CD4-positive, alpha-beta T cell (primary cell): ENCODE measurements at regions not wholly inside any gene's neighbourhood (a gene's known extent, or its start where the extent isn't known, plus 50 kb on each side); places are given as distances from the start of the nearest gene placed in this dataset.
"Not testable (repeated sequence)": the region's sequence is repeated elsewhere in the genome, so short reads cannot be mapped to it uniquely, and the experiment has no call there.

Source experiments
- ATAC-seq: fragments of 200-7000 bp; cut with Tn5 transposase; one replicate; pipeline ENCODE4 v1.10.0; 2022; ENCODE audit warnings: mild to moderate bottlenecking; ENCODE audit not compliant: poor library complexity
- CTCF ChIA-PET: fragments of 350-600 bp; sonication (Branson Sonifier 250); formaldehyde crosslinking; loops from one replicate; lab custom pipeline; 2021; ENCODE audit warnings: antibody characterized with exemption, inconsistent platforms; lab: Charles Lee
- POLR2A ChIA-PET: fragments of 350-600 bp; sonication (Branson Sonifier 250); formaldehyde crosslinking; loops from one replicate; lab custom pipeline; 2021; ENCODE audit warnings: antibody characterized with exemption, inconsistent platforms; lab: Charles Lee
- DNase-seq, 14 experiments: peaks; one replicate each; pipeline ENCODE4 v3.0.0-alpha.2; 2013 to 2020; ENCODE audit warnings: mixed read lengths in 2 of 14
- H3K27ac ChIP-seq, 2 donors: one replicate each; pipeline versions ENCODE4 v1.5.1 to v1.7.0; 2013; ENCODE audit warnings: low read length in 2 of 2, low read depth in 1 of 2, mild to moderate bottlenecking in 1 of 2
- H3K27me3 ChIP-seq, 2 experiments: 1 replicate in 1 of 2; 2 replicates in 1 of 2; pipeline versions ENCODE4 v1.6.1 to v1.7.0; 2013; ENCODE audit warnings: low read length in 2 of 2, control low read depth in 1 of 2, mild to moderate bottlenecking in 1 of 2, moderate library complexity in 1 of 2; ENCODE audit not compliant: insufficient read depth in 2 of 2, control insufficient read depth in 1 of 2
- H3K36me3 ChIP-seq: one replicate; pipeline ENCODE4 v1.6.1; 2013; ENCODE audit warnings: low read length, control low read depth; ENCODE audit not compliant: insufficient read depth
- H3K4me1 ChIP-seq: one replicate; pipeline ENCODE4 v1.6.1; 2013; ENCODE audit warnings: low read length, control low read depth; ENCODE audit not compliant: insufficient read depth
- H3K4me3 ChIP-seq: one replicate; pipeline ENCODE4 v1.5.1; 2013; ENCODE audit warnings: mild to moderate bottlenecking, low read length, moderate library complexity
- H3K9me3 ChIP-seq, 2 experiments: 1 replicate in 1 of 2; 2 replicates in 1 of 2; pipeline versions ENCODE4 v1.6.1 to v1.7.0; 2013; ENCODE audit warnings: low read length in 2 of 2, mild to moderate bottlenecking in 2 of 2, control low read depth in 1 of 2, moderate library complexity in 1 of 2; ENCODE audit not compliant: control insufficient read depth in 1 of 2, insufficient read depth in 1 of 2
- H3K27ac Mint-ChIP-seq: one replicate; pipeline ENCODE4 v1.8.0; 2020; ENCODE audit warnings: mixed read lengths
- H3K27me3 Mint-ChIP-seq: one replicate; pipeline ENCODE4 v1.8.0; 2021; ENCODE audit warnings: mixed read lengths
- H3K36me3 Mint-ChIP-seq: one replicate; pipeline ENCODE4 v1.8.0; 2021; ENCODE audit warnings: low read depth, mixed read lengths
- H3K4me1 Mint-ChIP-seq: one replicate; pipeline ENCODE4 v1.8.0; 2021; ENCODE audit warnings: low read depth, mixed read lengths
- H3K4me3 Mint-ChIP-seq: one replicate; pipeline ENCODE4 v1.8.0; 2020; ENCODE audit warnings: mild to moderate bottlenecking, mixed read lengths
- H3K9me3 Mint-ChIP-seq: one replicate; pipeline ENCODE4 v1.8.0; 2020; ENCODE audit warnings: mixed read lengths
- CTCF ChIP-seq: fragments of 200-600 bp; IDR thresholded peaks from one replicate; pipeline ENCODE4 v1.8.0; 2022; ENCODE audit warnings: antibody characterized with exemption, mild to moderate bottlenecking
- intact Hi-C, 2 experiments: fragments of 100-400 bp; cut with DNase I in 1 of 2; cut with micrococcal nuclease in 1 of 2; formaldehyde crosslinking; loops; one replicate each; pipeline versions ENCODE4 v1.15.1 to v1.9.0; 2023 to 2025; cut with DNase I, micrococcal nuclease

- Mint-ChIP-seq H3K27me3 (peaks cover 15% of the 10 kb centered on the region), H3K9me3 (peaks cover 5% of the 10 kb centered on the region), H3K4me1 (no peaks in the 10 kb centered on the region), H3K27ac (no peak overlapping the region), H3K4me3 (no peak overlapping the region), H3K36me3 (no peaks in the 10 kb centered on the region)
- intact Hi-C loops = no loop called here
- H3K36me3 ChIP-seq = no peaks in the 10 kb centered on the region
- no peaks in the 10 kb centered on the region for H3K4me1 ChIP-seq
- no peaks in the 10 kb centered on the region for H3K9me3 ChIP-seq
- H3K27me3 ChIP-seq = no peaks in the 10 kb centered on the region
- no peak overlapping the region for H3K27ac ChIP-seq
- ATAC-seq (no peak), DNase-seq (no peak)
- CTCF ChIA-PET = interaction anchor here (0.6 kb wide), 1 partner anchor 45 kb away, joined by 3 read pairs; no protein-coding TSS in a partner anchor
- H3K4me3 ChIP-seq = no peak overlapping the region
- no peak for TF ChIP-seq CTCF
- POLR2A ChIA-PET = no interaction called here
Measured at GRCh38 chr18:25493401-25493800, 141.4 kb upstream of the ZNF521 start.

- Histone ChIP-seq H3K27me3 (no peaks in the 10 kb centered on the region), H3K9me3 (no peaks in the 10 kb centered on the region), H3K27ac (no peak overlapping the region), H3K4me3 (no peak overlapping the region), H3K4me1 (no peaks in the 10 kb centered on the region), H3K36me3 (no peaks in the 10 kb centered on the region)
- peaks cover 10% of the 10 kb centered on the region for H3K27me3 Mint-ChIP-seq
- intact Hi-C loops = no loop called here
- POLR2A ChIA-PET = no interaction called here
- no peak for DNase-seq
- no peak overlapping the region for H3K27ac Mint-ChIP-seq
- no peaks in the 10 kb centered on the region for H3K4me1 Mint-ChIP-seq
- no peak overlapping the region for H3K4me3 Mint-ChIP-seq
- ATAC-seq = no peak
- CTCF ChIA-PET = no interaction called here
- H3K9me3 Mint-ChIP-seq = peaks cover 5% of the 10 kb centered on the region
- no peaks in the 10 kb centered on the region for H3K36me3 Mint-ChIP-seq
- no peak for TF ChIP-seq CTCF
Measured at GRCh38 chr18:25490316-25490715, 138.3 kb upstream of the ZNF521 start.

- no peak overlapping the region for H3K4me3 ChIP-seq
- no peaks in the 10 kb centered on the region for H3K36me3 Mint-ChIP-seq
- TF ChIP-seq CTCF = no peak
- H3K27me3 ChIP-seq = no peaks in the 10 kb centered on the region
- H3K27me3 Mint-ChIP-seq = no peaks in the 10 kb centered on the region
- no peaks in the 10 kb centered on the region for H3K4me1 ChIP-seq
- ChIA-PET CTCF (no interaction called here), POLR2A (no interaction called here)
- no peak for ATAC-seq
- no peak overlapping the region for H3K27ac Mint-ChIP-seq
- no peaks in the 10 kb centered on the region for H3K4me1 Mint-ChIP-seq
- DNase-seq = no peak
- H3K9me3 ChIP-seq = no peaks in the 10 kb centered on the region
- intact Hi-C loops = no loop called here
- H3K9me3 Mint-ChIP-seq = peaks cover 7% of the 10 kb centered on the region
- H3K4me3 Mint-ChIP-seq = no peak overlapping the region
- H3K36me3 ChIP-seq = no peaks in the 10 kb centered on the region
- no peak overlapping the region for H3K27ac ChIP-seq
Measured at GRCh38 chr18:25473008-25473407, 121.0 kb upstream of the ZNF521 start.

- H3K9me3 ChIP-seq, H3K4me1 Mint-ChIP-seq, H3K27ac ChIP-seq, H3K4me3 ChIP-seq, H3K36me3 ChIP-seq, H3K27me3 ChIP-seq, CTCF ChIA-PET, H3K27me3 Mint-ChIP-seq, H3K36me3 Mint-ChIP-seq, H3K4me1 ChIP-seq, POLR2A ChIA-PET, DNase-seq, H3K9me3 Mint-ChIP-seq, intact Hi-C loops, H3K27ac Mint-ChIP-seq, ATAC-seq, H3K4me3 Mint-ChIP-seq: not testable (repeated sequence)
Measured at GRCh38 chr18:25470756-25471524, 119.0 kb upstream of the ZNF521 start.
